ENCODE measurements at regions not wholly inside any gene's neighbourhood (a gene's known extent, or its start where the extent isn't known, plus 50 kb on each side); places are given as distances from the start of the nearest gene placed in this dataset.

GRCh38 chr1:72847651-72848050 is 565.3 kb upstream of the NEGR1 start:
- in situ Hi-C loops (cut with HindIII; ENCODE audit: low pct_ligation_motif_present, low sequenced_read_pairs) = no loop called here
- H3K4me3 ChIP-seq (ENCODE audit: low read depth, low read length) = no peak overlapping the region
- no peak for DNase-seq
- H3K27me3 ChIP-seq (replicated peaks) = no peaks in the 10 kb centered on the region
- TF ChIP-seq, protein P1, sequence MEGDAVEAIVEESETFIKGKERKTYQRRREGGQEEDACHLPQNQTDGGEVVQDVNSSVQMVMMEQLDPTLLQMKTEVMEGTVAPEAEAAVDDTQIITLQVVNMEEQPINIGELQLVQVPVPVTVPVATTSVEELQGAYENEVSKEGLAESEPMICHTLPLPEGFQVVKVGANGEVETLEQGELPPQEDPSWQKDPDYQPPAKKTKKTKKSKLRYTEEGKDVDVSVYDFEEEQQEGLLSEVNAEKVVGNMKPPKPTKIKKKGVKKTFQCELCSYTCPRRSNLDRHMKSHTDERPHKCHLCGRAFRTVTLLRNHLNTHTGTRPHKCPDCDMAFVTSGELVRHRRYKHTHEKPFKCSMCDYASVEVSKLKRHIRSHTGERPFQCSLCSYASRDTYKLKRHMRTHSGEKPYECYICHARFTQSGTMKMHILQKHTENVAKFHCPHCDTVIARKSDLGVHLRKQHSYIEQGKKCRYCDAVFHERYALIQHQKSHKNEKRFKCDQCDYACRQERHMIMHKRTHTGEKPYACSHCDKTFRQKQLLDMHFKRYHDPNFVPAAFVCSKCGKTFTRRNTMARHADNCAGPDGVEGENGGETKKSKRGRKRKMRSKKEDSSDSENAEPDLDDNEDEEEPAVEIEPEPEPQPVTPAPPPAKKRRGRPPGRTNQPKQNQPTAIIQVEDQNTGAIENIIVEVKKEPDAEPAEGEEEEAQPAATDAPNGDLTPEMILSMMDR (IDR thresholded peaks at IDR 0.05; ENCODE audit: low read depth, low read length, missing control alignments) = no peak
- no peak overlapping the region for H3K27ac ChIP-seq
- H3K36me3 ChIP-seq (replicated peaks) = no peaks in the 10 kb centered on the region

- Histone ChIP-seq H3K27me3 (replicated peaks) (no peaks in the 10 kb centered on the region), H3K27ac (no peak overlapping the region), H3K36me3 (replicated peaks) (no peaks in the 10 kb centered on the region), H3K4me3 (ENCODE audit: low read depth, low read length) (no peak overlapping the region)
- TF ChIP-seq, protein P1 (IDR thresholded peaks at IDR 0.05; ENCODE audit: low read depth, low read length, missing control alignments) = no peak
- in situ Hi-C loops (cut with HindIII; ENCODE audit: low pct_ligation_motif_present, low sequenced_read_pairs) = no loop called here
- no peak for DNase-seq
Measured at GRCh38 chr1:72846476-72847278, 564.3 kb upstream of the NEGR1 start.

GRCh38 chr1:72845981-72846380 is 563.6 kb upstream of the NEGR1 start:
- Histone ChIP-seq H3K27me3 (replicated peaks) (no peaks in the 10 kb centered on the region), H3K27ac (no peak overlapping the region), H3K36me3 (replicated peaks) (no peaks in the 10 kb centered on the region), H3K4me3 (ENCODE audit: low read depth, low read length) (no peak overlapping the region)
- no peak for DNase-seq
- in situ Hi-C loops (cut with HindIII; ENCODE audit: low pct_ligation_motif_present, low sequenced_read_pairs) = no loop called here
- TF ChIP-seq, protein P1 (IDR thresholded peaks at IDR 0.05; ENCODE audit: low read depth, low read length, missing control alignments) = no peak

DNA sequence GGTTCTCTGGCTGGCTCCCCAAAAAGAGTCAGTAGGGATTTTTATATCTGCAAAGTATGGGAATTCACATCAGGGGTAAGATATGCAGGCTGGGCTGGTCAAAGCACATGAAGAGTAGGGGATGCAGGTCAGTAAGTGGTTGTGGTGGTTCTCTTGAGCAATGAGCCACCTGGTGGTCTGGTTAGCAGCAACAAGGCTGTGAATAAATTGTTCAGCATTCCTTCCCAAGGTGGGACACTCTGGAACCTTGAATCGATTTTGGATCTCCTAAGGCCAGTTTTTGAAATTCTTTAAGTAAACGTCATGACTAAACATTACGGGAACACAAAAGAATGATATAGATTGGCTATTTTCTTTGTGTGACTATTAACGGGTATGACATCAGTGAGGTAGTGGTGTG is 563.0 kb upstream of the NEGR1 start:
- Histone ChIP-seq H3K27me3 (replicated peaks) (no peaks in the 10 kb centered on the region), H3K36me3 (replicated peaks) (no peaks in the 10 kb centered on the region), H3K27ac (no peak overlapping the region), H3K4me3 (ENCODE audit: low read depth, low read length) (no peak overlapping the region)
- peak; percentile 1 for DNase-seq
- in situ Hi-C loops (cut with HindIII; ENCODE audit: low pct_ligation_motif_present, low sequenced_read_pairs) = no loop called here
- TF ChIP-seq, protein P1 (IDR thresholded peaks at IDR 0.05; ENCODE audit: low read depth, low read length, missing control alignments) = peak; percentile 55

DNA sequence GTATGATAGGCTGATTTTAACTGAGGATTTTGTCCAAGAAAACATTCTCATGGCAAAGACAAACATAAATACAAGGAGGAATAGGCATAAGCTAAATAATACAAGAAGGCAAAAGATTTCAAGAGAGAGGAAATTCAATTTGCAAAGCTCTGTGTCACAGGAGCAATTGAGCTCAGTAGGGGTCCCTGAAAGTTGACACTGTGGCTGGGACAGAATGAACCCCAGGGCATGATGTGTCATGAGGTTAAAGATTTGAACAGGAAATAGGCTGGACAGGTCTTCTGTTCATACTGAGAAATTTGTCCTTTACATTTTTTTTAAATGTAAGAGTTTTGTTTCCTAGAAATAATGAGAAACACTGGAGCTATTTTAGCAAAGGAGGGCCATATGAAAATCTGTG is 555.4 kb upstream of the NEGR1 start:
- Histone ChIP-seq H3K27me3 (replicated peaks) (no peaks in the 10 kb centered on the region), H3K27ac (no peak overlapping the region), H3K36me3 (replicated peaks) (no peaks in the 10 kb centered on the region), H3K4me3 (ENCODE audit: low read depth, low read length) (no peak overlapping the region)
- DNase-seq = no peak
- TF ChIP-seq, protein P1 (IDR thresholded peaks at IDR 0.05; ENCODE audit: low read depth, low read length, missing control alignments) = no peak
- in situ Hi-C loops (cut with HindIII; ENCODE audit: low pct_ligation_motif_present, low sequenced_read_pairs) = no loop called here
